GM19395 (cell line): ENCODE measurements at regions not wholly inside any gene's neighbourhood (a gene's known extent, or its start where the extent isn't known, plus 50 kb on each side); places are given as distances from the start of the nearest gene placed in this dataset.

Source experiments
- ATAC-seq: cut with Tn5 transposase; IDR thresholded peaks from one replicate; pipeline ENCODE4 v1.9.1; 2021; ENCODE audit warnings: mild to moderate bottlenecking, moderate library complexity; ENCODE audit not compliant: unreplicated experiment

GRCh38 chr13:30006246-30006645 is 155.8 kb upstream of the UBL3 start:
- no peak for ATAC-seq

- ATAC-seq = no peak
These were observed 153.8 kb upstream of the UBL3 start for GRCh38 chr13:30004204-30004603.

- no peak for ATAC-seq
These were observed 152.2 kb upstream of the UBL3 start for GRCh38 chr13:30002577-30002976.

- no peak for ATAC-seq
These were observed 150.0 kb upstream of the UBL3 start for GRCh38 chr13:30000370-30000765.

- no peak for ATAC-seq
These were observed 149.3 kb upstream of the UBL3 start for GRCh38 chr13:29999492-30000369.

GRCh38 chr13:29996316-29996715 is 145.9 kb upstream of the UBL3 start:
- ATAC-seq = no peak

GRCh38 chr13:29994911-29995595 is 144.6 kb upstream of the UBL3 start:
- no peak for ATAC-seq

GRCh38 chr13:29993716-29994488 is 143.5 kb upstream of the UBL3 start:
- ATAC-seq = no peak

GRCh38 chr13:29993196-29993595 is 142.8 kb upstream of the UBL3 start:
- ATAC-seq = no peak

GRCh38 chr13:29991343-29991742 is 140.9 kb upstream of the UBL3 start:
- ATAC-seq = no peak

- ATAC-seq = no peak
These were observed 136.9 kb upstream of the UBL3 start for GRCh38 chr13:29987340-29987739.

GRCh38 chr13:29980339-29980738 is 129.9 kb upstream of the UBL3 start:
- no peak for ATAC-seq

GRCh38 chr13:29978211-29978610 is 127.8 kb upstream of the UBL3 start:
- no peak for ATAC-seq

- ATAC-seq = no peak
These were observed 127.2 kb upstream of the UBL3 start for GRCh38 chr13:29977476-29978120.

GRCh38 chr13:29976535-29976934 is 126.1 kb upstream of the UBL3 start:
- ATAC-seq = no peak

GRCh38 chr13:29975283-29975682 is 124.9 kb upstream of the UBL3 start:
- no peak for ATAC-seq

- ATAC-seq = no peak
These were observed 118.9 kb upstream of the UBL3 start for GRCh38 chr13:29969286-29969685.

GRCh38 chr13:29964181-29964845 is 113.9 kb upstream of the UBL3 start:
- ATAC-seq = no peak

GRCh38 chr13:29963089-29963488 is 112.7 kb upstream of the UBL3 start:
- no peak for ATAC-seq

- ATAC-seq = no peak
These were observed 110.7 kb upstream of the UBL3 start for GRCh38 chr13:29961036-29961670.
